ENCODE measurements at regions not wholly inside any gene's neighbourhood (a gene's known extent, or its start where the extent isn't known, plus 50 kb on each side); places are given as distances from the start of the nearest gene placed in this dataset.

DNA sequence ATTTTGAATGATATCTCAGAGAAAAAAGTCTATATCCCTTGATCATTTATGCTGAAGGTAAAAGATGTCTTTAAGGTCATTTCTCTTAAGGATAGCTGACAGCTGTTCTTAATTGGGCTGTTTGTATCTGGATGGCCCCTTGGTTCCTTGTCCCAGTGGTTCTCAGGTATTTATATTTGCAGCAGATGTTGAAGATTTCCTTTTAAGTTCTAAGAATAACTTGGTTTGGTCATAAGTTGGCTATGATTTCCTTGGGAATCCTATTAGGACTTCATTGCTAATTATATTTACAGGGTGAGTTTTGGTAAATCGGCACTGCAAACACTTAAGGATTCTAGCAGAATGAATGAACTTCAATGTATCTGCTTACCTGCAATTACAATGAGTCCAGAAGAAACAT, 460.4 kb upstream of the SGO1 start:
- TF ChIP-seq, protein P1, sequence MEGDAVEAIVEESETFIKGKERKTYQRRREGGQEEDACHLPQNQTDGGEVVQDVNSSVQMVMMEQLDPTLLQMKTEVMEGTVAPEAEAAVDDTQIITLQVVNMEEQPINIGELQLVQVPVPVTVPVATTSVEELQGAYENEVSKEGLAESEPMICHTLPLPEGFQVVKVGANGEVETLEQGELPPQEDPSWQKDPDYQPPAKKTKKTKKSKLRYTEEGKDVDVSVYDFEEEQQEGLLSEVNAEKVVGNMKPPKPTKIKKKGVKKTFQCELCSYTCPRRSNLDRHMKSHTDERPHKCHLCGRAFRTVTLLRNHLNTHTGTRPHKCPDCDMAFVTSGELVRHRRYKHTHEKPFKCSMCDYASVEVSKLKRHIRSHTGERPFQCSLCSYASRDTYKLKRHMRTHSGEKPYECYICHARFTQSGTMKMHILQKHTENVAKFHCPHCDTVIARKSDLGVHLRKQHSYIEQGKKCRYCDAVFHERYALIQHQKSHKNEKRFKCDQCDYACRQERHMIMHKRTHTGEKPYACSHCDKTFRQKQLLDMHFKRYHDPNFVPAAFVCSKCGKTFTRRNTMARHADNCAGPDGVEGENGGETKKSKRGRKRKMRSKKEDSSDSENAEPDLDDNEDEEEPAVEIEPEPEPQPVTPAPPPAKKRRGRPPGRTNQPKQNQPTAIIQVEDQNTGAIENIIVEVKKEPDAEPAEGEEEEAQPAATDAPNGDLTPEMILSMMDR (IDR thresholded peaks at IDR 0.05): no peak
- TF ChIP-seq POLR2A (IDR thresholded peaks at IDR 0.05): no peak
